ENCODE measurements at regions not wholly inside any gene's neighbourhood (a gene's known extent, or its start where the extent isn't known, plus 50 kb on each side); places are given as distances from the start of the nearest gene placed in this dataset.
"Not testable (repeated sequence)": the region's sequence is repeated elsewhere in the genome, so short reads cannot be mapped to it uniquely, and the experiment has no call there.

GRCh38 chr9:67529834-67530233 lies 328.9 kb upstream of the ANKRD20A1 start:
- not testable (repeated sequence) for TF ChIP-seq CTCF (conservative IDR thresholded peaks at IDR 0.05); EZH2 (IDR thresholded peaks at IDR 0.05; ENCODE audit: low read depth)
